PC-9 (cell line): ENCODE measurements at regions not wholly inside any gene's neighbourhood (a gene's known extent, or its start where the extent isn't known, plus 50 kb on each side); places are given as distances from the start of the nearest gene placed in this dataset.

Experiments
- BruUV-seq: library from RNA; stranded (reverse); fragments of 400-500 nt; replicated peaks from 2 replicates; lab custom pipeline; 2021; lab: Mats Ljungman, UMichigan
- CTCF ChIA-PET: fragments of 300-600 bp; sonication (Branson Sonifier 250); formaldehyde crosslinking; loops from one replicate; lab custom pipeline; 2022; ENCODE audit warnings: antibody characterized with exemption; lab: Charles Lee
- POLR2A ChIA-PET: fragments of 300-600 bp; sonication (Branson Sonifier 250); formaldehyde crosslinking; loops from one replicate; lab custom pipeline; 2022; ENCODE audit warnings: antibody characterized with exemption; ENCODE audit not compliant: unreplicated experiment; lab: Charles Lee
- DNase-seq, 2 experiments: peaks; one replicate each; pipeline versions ENCODE4 v3.0.0 to v3.0.0-alpha.2; 2015 to 2022; ENCODE audit warnings: mixed read lengths in 1 of 2
- H2AFZ ChIP-seq: fragments of 200-600 bp; sonication (generic); 2 replicates; pipeline ENCODE4 v1.8.1; 2017; ENCODE audit warnings: antibody characterized with exemption
- H3F3A ChIP-seq: fragments of 200-600 bp; sonication (generic); 2 replicates; pipeline ENCODE4 v1.8.1; 2017; ENCODE audit warnings: antibody characterized with exemption, mild to moderate bottlenecking, low read depth; ENCODE audit not compliant: insufficient read depth
- H3K27ac ChIP-seq: fragments of 200-600 bp; sonication (generic); 2 replicates; pipeline ENCODE4 v1.6.1; 2016; ENCODE audit warnings: mixed run types
- H3K27me3 ChIP-seq: fragments of 200-600 bp; sonication (generic); 2 replicates; pipeline ENCODE4 v1.6.1; 2016; ENCODE audit warnings: low read depth, mixed run types; ENCODE audit not compliant: insufficient read depth
- H3K36me3 ChIP-seq: fragments of 200-600 bp; sonication (generic); 2 replicates; pipeline ENCODE4 v1.6.1; 2016; ENCODE audit warnings: low read depth, mixed run types
- H3K4me1 ChIP-seq: fragments of 200-600 bp; sonication (generic); replicated peaks from 2 replicates; pipeline ENCODE4 v1.6.1; 2016; ENCODE audit warnings: mixed run types; ENCODE audit not compliant: insufficient read depth
- H3K4me2 ChIP-seq: fragments of 200-600 bp; sonication (generic); 2 replicates; pipeline ENCODE4 v1.6.1; 2017; ENCODE audit warnings: mixed run types
- H3K4me3 ChIP-seq: fragments of 200-600 bp; sonication (generic); 2 replicates; pipeline ENCODE4 v1.6.1; 2016; ENCODE audit warnings: mixed run types
- H3K79me2 ChIP-seq: fragments of 200-600 bp; sonication (generic); 2 replicates; pipeline ENCODE4 v1.6.1; 2017; ENCODE audit warnings: low read depth, mixed run types
- H3K9me2 ChIP-seq: fragments of 200-600 bp; sonication (generic); 2 replicates; pipeline ENCODE4 v1.8.1; 2017; ENCODE audit warnings: mild to moderate bottlenecking; ENCODE audit not compliant: insufficient read depth
- H3K9me3 ChIP-seq: fragments of 200-600 bp; sonication (generic); 2 replicates; pipeline ENCODE4 v1.8.1; 2016; ENCODE audit warnings: low read depth; ENCODE audit not compliant: insufficient read depth
- H4K20me1 ChIP-seq: fragments of 200-600 bp; sonication (generic); 2 replicates; pipeline ENCODE4 v1.8.1; 2017; ENCODE audit not compliant: insufficient read depth
- CTCF ChIP-seq: fragments of 200-600 bp; sonication (generic); conservative IDR thresholded peaks from 2 replicates; pipeline ENCODE4 v1.6.1; 2017; ENCODE audit warnings: mixed run types, antibody characterized with exemption, mild to moderate bottlenecking, moderate library complexity
- EZH2 ChIP-seq: fragments of 200-600 bp; sonication (generic); IDR thresholded peaks from 2 replicates; pipeline ENCODE4 v1.8.0; 2017; ENCODE audit warnings: antibody characterized with exemption, low read depth
- intact Hi-C: fragments of 100-400 bp; cut with micrococcal nuclease; formaldehyde crosslinking; loops from one replicate; pipeline ENCODE4 v1.10.0; 2022; ENCODE audit not compliant: unreplicated experiment

- ChIA-PET POLR2A (no interaction called here), CTCF (no interaction called here)
- H3K4me2 ChIP-seq = no peak overlapping the region
- no peak overlapping the region for H3K27ac ChIP-seq
- no peak overlapping the region for H3K4me3 ChIP-seq
- BruUV-seq = no TSS peak
- peaks cover 6% of the 10 kb centered on the region for H3K9me3 ChIP-seq
- H4K20me1 ChIP-seq = no peaks in the 10 kb centered on the region
- intact Hi-C loops = no loop called here
- no peaks in the 10 kb centered on the region for H3K4me1 ChIP-seq
- TF ChIP-seq EZH2 (no peak), CTCF (no peak)
- no peak overlapping the region for H2AFZ ChIP-seq
- H3K36me3 ChIP-seq = no peaks in the 10 kb centered on the region
- no peak for DNase-seq
- no peaks in the 10 kb centered on the region for H3K27me3 ChIP-seq
- no peaks in the 10 kb centered on the region for H3K79me2 ChIP-seq
- no peaks in the 10 kb centered on the region for H3F3A ChIP-seq
- no peaks in the 10 kb centered on the region for H3K9me2 ChIP-seq
Observed at GRCh38 chr4:152148057-152148456, 387.2 kb upstream of the GATB start.

GRCh38 chr4:152146244-152146643, 385.4 kb upstream of the GATB start:
- H4K20me1 ChIP-seq = no peaks in the 10 kb centered on the region
- no peak for DNase-seq
- no peak overlapping the region for H2AFZ ChIP-seq
- TF ChIP-seq CTCF = no peak
- no peak for TF ChIP-seq EZH2
- no peak overlapping the region for H3K27ac ChIP-seq
- H3K27me3 ChIP-seq = 0 out of 2 replicates have a peak, but pooled peaks cover 5% of the 10 kb centered on the region
- no peaks in the 10 kb centered on the region for H3K9me2 ChIP-seq
- peaks cover 6% of the 10 kb centered on the region for H3K9me3 ChIP-seq
- H3K4me3 ChIP-seq = no peak overlapping the region
- no peaks in the 10 kb centered on the region for H3F3A ChIP-seq
- no peaks in the 10 kb centered on the region for H3K4me1 ChIP-seq
- no peaks in the 10 kb centered on the region for H3K79me2 ChIP-seq
- H3K36me3 ChIP-seq = no peaks in the 10 kb centered on the region
- intact Hi-C loops = no loop called here
- CTCF ChIA-PET = no interaction called here
- no peak overlapping the region for H3K4me2 ChIP-seq
- no TSS peak for BruUV-seq
- POLR2A ChIA-PET = no interaction called here

GRCh38 chr4:152143806-152144205, 383.0 kb upstream of the GATB start:
- Histone ChIP-seq H3K27me3 (0 out of 2 replicates have a peak, but pooled peaks cover 5% of the 10 kb centered on the region), H3K36me3 (no peaks in the 10 kb centered on the region), H3K4me1 (no peaks in the 10 kb centered on the region), H3K4me2 (no peak overlapping the region), H2AFZ (no peak overlapping the region), H3K79me2 (no peaks in the 10 kb centered on the region), H4K20me1 (no peaks in the 10 kb centered on the region), H3K4me3 (no peak overlapping the region), H3K9me3 (peaks cover 6% of the 10 kb centered on the region), H3F3A (no peaks in the 10 kb centered on the region), H3K27ac (no peak overlapping the region), H3K9me2 (no peaks in the 10 kb centered on the region)
- POLR2A ChIA-PET = no interaction called here
- DNase-seq = no peak
- CTCF ChIA-PET = no interaction called here
- intact Hi-C loops = no loop called here
- BruUV-seq = no TSS peak
- no peak for TF ChIP-seq EZH2
- TF ChIP-seq CTCF = no peak
